Activated naive CD4-positive, alpha-beta T cell treated with anti-CD3 and anti-CD28 coated beads, Interleukin-2, amount 50 U/mL, for 24 hours (primary cell): ENCODE measurements at regions not wholly inside any gene's neighbourhood (a gene's known extent, or its start where the extent isn't known, plus 50 kb on each side); places are given as distances from the start of the nearest gene placed in this dataset.

Source experiments
- H3K27ac Mint-ChIP-seq: one replicate; pipeline ENCODE4 v1.8.0; 2021; ENCODE audit warnings: mild to moderate bottlenecking, mixed read lengths
- H3K27me3 Mint-ChIP-seq: one replicate; pipeline ENCODE4 v1.8.0; 2021; ENCODE audit warnings: mixed read lengths
- H3K36me3 Mint-ChIP-seq: one replicate; pipeline ENCODE4 v1.8.0; 2021; ENCODE audit warnings: mixed read lengths
- H3K4me1 Mint-ChIP-seq: one replicate; pipeline ENCODE4 v1.8.0; 2021; ENCODE audit warnings: mixed read lengths
- H3K4me3 Mint-ChIP-seq: one replicate; pipeline ENCODE4 v1.8.0; 2021; ENCODE audit warnings: mild to moderate bottlenecking, mixed read lengths
- H3K9me3 Mint-ChIP-seq: one replicate; pipeline ENCODE4 v1.8.0; 2021; ENCODE audit warnings: mixed read lengths

- H3K9me3 Mint-ChIP-seq, result no peaks in the 10 kb centered on the region
- H3K27me3 Mint-ChIP-seq, result no peaks in the 10 kb centered on the region
- no peak overlapping the region for H3K4me3 Mint-ChIP-seq
- peaks cover under 1% of the 10 kb centered on the region for H3K36me3 Mint-ChIP-seq
- peaks cover 46% of the 10 kb centered on the region for H3K4me1 Mint-ChIP-seq
- H3K27ac Mint-ChIP-seq, result no peak overlapping the region
These were observed 52.1 kb downstream of the MPP7 start for GRCh38 chr10:28250782-28251181.

GRCh38 chr10:28250358-28250757 is 52.5 kb downstream of the MPP7 start:
- no peak overlapping the region for H3K27ac Mint-ChIP-seq
- peaks cover 3% of the 10 kb centered on the region for H3K36me3 Mint-ChIP-seq
- H3K4me1 Mint-ChIP-seq, result peaks cover 46% of the 10 kb centered on the region
- H3K27me3 Mint-ChIP-seq, result no peaks in the 10 kb centered on the region
- H3K4me3 Mint-ChIP-seq, result no peak overlapping the region
- H3K9me3 Mint-ChIP-seq, result no peaks in the 10 kb centered on the region

GRCh38 chr10:28249512-28249911 is 53.4 kb downstream of the MPP7 start:
- H3K36me3 Mint-ChIP-seq, result peaks cover 7% of the 10 kb centered on the region
- H3K4me3 Mint-ChIP-seq, result no peak overlapping the region
- H3K9me3 Mint-ChIP-seq, result no peaks in the 10 kb centered on the region
- no peaks in the 10 kb centered on the region for H3K27me3 Mint-ChIP-seq
- H3K4me1 Mint-ChIP-seq, result peaks cover 43% of the 10 kb centered on the region
- H3K27ac Mint-ChIP-seq, result no peak overlapping the region

- Mint-ChIP-seq H3K27ac (peak overlapping the region; percentile 71), H3K4me1 (peaks cover 45% of the 10 kb centered on the region), H3K4me3 (peak overlapping the region; percentile 42), H3K9me3 (no peaks in the 10 kb centered on the region), H3K27me3 (no peaks in the 10 kb centered on the region), H3K36me3 (peaks cover 7% of the 10 kb centered on the region)
These were observed 54.8 kb downstream of the MPP7 start for GRCh38 chr10:28248092-28248491.

- Mint-ChIP-seq H3K9me3 (no peaks in the 10 kb centered on the region), H3K4me3 (no peak overlapping the region), H3K27me3 (no peaks in the 10 kb centered on the region), H3K27ac (no peak overlapping the region), H3K36me3 (peaks cover 7% of the 10 kb centered on the region), H3K4me1 (peaks cover 52% of the 10 kb centered on the region)
These were observed 56.8 kb downstream of the MPP7 start for GRCh38 chr10:28246023-28246422.

GRCh38 chr10:28243923-28244322 is 58.9 kb downstream of the MPP7 start:
- Mint-ChIP-seq H3K4me3 (no peak overlapping the region), H3K4me1 (peaks cover 52% of the 10 kb centered on the region), H3K36me3 (peaks cover 7% of the 10 kb centered on the region), H3K27ac (no peak overlapping the region), H3K27me3 (no peaks in the 10 kb centered on the region), H3K9me3 (no peaks in the 10 kb centered on the region)

- H3K27me3 Mint-ChIP-seq, result no peaks in the 10 kb centered on the region
- H3K27ac Mint-ChIP-seq, result peak overlapping the region; percentile 23
- H3K36me3 Mint-ChIP-seq, result peaks cover 9% of the 10 kb centered on the region
- peaks cover 41% of the 10 kb centered on the region for H3K4me1 Mint-ChIP-seq
- no peaks in the 10 kb centered on the region for H3K9me3 Mint-ChIP-seq
- peak overlapping the region; percentile 30 for H3K4me3 Mint-ChIP-seq
These were observed 60.2 kb downstream of the MPP7 start for GRCh38 chr10:28242555-28243204.

- Mint-ChIP-seq H3K27ac (no peak overlapping the region), H3K27me3 (no peaks in the 10 kb centered on the region), H3K9me3 (no peaks in the 10 kb centered on the region), H3K4me1 (peaks cover 38% of the 10 kb centered on the region), H3K4me3 (no peak overlapping the region), H3K36me3 (peaks cover 11% of the 10 kb centered on the region)
These were observed 61.0 kb downstream of the MPP7 start for GRCh38 chr10:28241741-28242399.

GRCh38 chr10:28240400-28240799 is 62.5 kb downstream of the MPP7 start:
- Mint-ChIP-seq H3K27ac (no peak overlapping the region), H3K4me3 (no peak overlapping the region), H3K4me1 (peaks cover 25% of the 10 kb centered on the region), H3K36me3 (peaks cover 15% of the 10 kb centered on the region), H3K27me3 (no peaks in the 10 kb centered on the region), H3K9me3 (no peaks in the 10 kb centered on the region)

- no peaks in the 10 kb centered on the region for H3K27me3 Mint-ChIP-seq
- no peak overlapping the region for H3K27ac Mint-ChIP-seq
- peaks cover 23% of the 10 kb centered on the region for H3K4me1 Mint-ChIP-seq
- H3K36me3 Mint-ChIP-seq, result peaks cover 24% of the 10 kb centered on the region
- no peaks in the 10 kb centered on the region for H3K9me3 Mint-ChIP-seq
- H3K4me3 Mint-ChIP-seq, result no peak overlapping the region
These were observed 66.3 kb downstream of the MPP7 start for GRCh38 chr10:28236591-28236990.

- Mint-ChIP-seq H3K27ac (no peak overlapping the region), H3K36me3 (peaks cover 6% of the 10 kb centered on the region), H3K4me3 (no peak overlapping the region), H3K4me1 (peaks cover 52% of the 10 kb centered on the region), H3K9me3 (no peaks in the 10 kb centered on the region), H3K27me3 (no peaks in the 10 kb centered on the region)
These were observed 82.1 kb downstream of the MPP7 start for GRCh38 chr10:28220811-28221210.

GRCh38 chr10:28219251-28219650 is 83.6 kb downstream of the MPP7 start:
- no peaks in the 10 kb centered on the region for H3K9me3 Mint-ChIP-seq
- H3K4me3 Mint-ChIP-seq, result no peak overlapping the region
- no peaks in the 10 kb centered on the region for H3K27me3 Mint-ChIP-seq
- peaks cover 5% of the 10 kb centered on the region for H3K36me3 Mint-ChIP-seq
- H3K4me1 Mint-ChIP-seq, result peaks cover 59% of the 10 kb centered on the region
- no peak overlapping the region for H3K27ac Mint-ChIP-seq

- peaks cover 64% of the 10 kb centered on the region for H3K4me1 Mint-ChIP-seq
- H3K27ac Mint-ChIP-seq, result peak overlapping the region; percentile 42
- H3K4me3 Mint-ChIP-seq, result peak overlapping the region; percentile 47
- peaks cover 9% of the 10 kb centered on the region for H3K36me3 Mint-ChIP-seq
- no peaks in the 10 kb centered on the region for H3K9me3 Mint-ChIP-seq
- no peaks in the 10 kb centered on the region for H3K27me3 Mint-ChIP-seq
These were observed 85.0 kb downstream of the MPP7 start for GRCh38 chr10:28217848-28218247.

GRCh38 chr10:28215930-28216329 is 86.9 kb downstream of the MPP7 start:
- H3K9me3 Mint-ChIP-seq, result no peaks in the 10 kb centered on the region
- H3K27me3 Mint-ChIP-seq, result no peaks in the 10 kb centered on the region
- H3K4me3 Mint-ChIP-seq, result no peak overlapping the region
- H3K4me1 Mint-ChIP-seq, result peaks cover 61% of the 10 kb centered on the region
- no peak overlapping the region for H3K27ac Mint-ChIP-seq
- H3K36me3 Mint-ChIP-seq, result peaks cover 18% of the 10 kb centered on the region

- peaks cover 27% of the 10 kb centered on the region for H3K36me3 Mint-ChIP-seq
These were observed 88.6 kb downstream of the MPP7 start for GRCh38 chr10:28214219-28214618.

GRCh38 chr10:28211759-28212158 is 91.1 kb downstream of the MPP7 start:
- peaks cover 26% of the 10 kb centered on the region for H3K4me1 Mint-ChIP-seq
- no peaks in the 10 kb centered on the region for H3K9me3 Mint-ChIP-seq
- no peak overlapping the region for H3K27ac Mint-ChIP-seq
- no peaks in the 10 kb centered on the region for H3K27me3 Mint-ChIP-seq
- peaks cover 34% of the 10 kb centered on the region for H3K36me3 Mint-ChIP-seq
- no peak overlapping the region for H3K4me3 Mint-ChIP-seq

More at GRCh38 chr10:28214219-28214618, 88.6 kb downstream of the MPP7 start:
- H3K27ac Mint-ChIP-seq, result no peak overlapping the region
- no peaks in the 10 kb centered on the region for H3K9me3 Mint-ChIP-seq
- H3K4me1 Mint-ChIP-seq, result peaks cover 47% of the 10 kb centered on the region
- H3K27me3 Mint-ChIP-seq, result no peaks in the 10 kb centered on the region
- no peak overlapping the region for H3K4me3 Mint-ChIP-seq
